ENCODE measurements at regions not wholly inside any gene's neighbourhood (a gene's known extent, or its start where the extent isn't known, plus 50 kb on each side); places are given as distances from the start of the nearest gene placed in this dataset.

DNA sequence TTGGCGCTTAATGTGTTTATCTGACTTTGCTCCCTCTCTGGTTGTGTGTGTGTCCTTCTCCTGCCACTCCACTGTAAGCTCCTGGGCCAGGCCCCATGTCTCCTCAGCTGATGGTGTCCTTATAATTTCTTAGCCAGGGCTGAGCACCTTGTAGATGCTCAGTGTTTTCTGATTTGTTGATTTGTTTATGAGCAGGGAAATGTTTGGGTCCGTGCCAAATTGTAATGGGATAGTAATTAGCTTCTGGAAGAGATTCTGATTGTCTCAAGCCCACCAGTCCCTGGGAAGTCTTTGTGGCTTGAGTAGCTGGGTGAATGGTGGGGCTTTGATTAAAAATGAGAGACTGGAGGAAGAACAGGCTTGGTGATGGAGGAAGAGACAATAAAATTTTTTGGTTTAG is 270.5 kb downstream of the MYCN start (continued):
- TF ChIP-seq GTF2F1 (IDR thresholded peaks at IDR 0.05; ENCODE audit: borderline replicate concordance, low read depth, low read length), result no peak
- TF ChIP-seq, protein P1, sequence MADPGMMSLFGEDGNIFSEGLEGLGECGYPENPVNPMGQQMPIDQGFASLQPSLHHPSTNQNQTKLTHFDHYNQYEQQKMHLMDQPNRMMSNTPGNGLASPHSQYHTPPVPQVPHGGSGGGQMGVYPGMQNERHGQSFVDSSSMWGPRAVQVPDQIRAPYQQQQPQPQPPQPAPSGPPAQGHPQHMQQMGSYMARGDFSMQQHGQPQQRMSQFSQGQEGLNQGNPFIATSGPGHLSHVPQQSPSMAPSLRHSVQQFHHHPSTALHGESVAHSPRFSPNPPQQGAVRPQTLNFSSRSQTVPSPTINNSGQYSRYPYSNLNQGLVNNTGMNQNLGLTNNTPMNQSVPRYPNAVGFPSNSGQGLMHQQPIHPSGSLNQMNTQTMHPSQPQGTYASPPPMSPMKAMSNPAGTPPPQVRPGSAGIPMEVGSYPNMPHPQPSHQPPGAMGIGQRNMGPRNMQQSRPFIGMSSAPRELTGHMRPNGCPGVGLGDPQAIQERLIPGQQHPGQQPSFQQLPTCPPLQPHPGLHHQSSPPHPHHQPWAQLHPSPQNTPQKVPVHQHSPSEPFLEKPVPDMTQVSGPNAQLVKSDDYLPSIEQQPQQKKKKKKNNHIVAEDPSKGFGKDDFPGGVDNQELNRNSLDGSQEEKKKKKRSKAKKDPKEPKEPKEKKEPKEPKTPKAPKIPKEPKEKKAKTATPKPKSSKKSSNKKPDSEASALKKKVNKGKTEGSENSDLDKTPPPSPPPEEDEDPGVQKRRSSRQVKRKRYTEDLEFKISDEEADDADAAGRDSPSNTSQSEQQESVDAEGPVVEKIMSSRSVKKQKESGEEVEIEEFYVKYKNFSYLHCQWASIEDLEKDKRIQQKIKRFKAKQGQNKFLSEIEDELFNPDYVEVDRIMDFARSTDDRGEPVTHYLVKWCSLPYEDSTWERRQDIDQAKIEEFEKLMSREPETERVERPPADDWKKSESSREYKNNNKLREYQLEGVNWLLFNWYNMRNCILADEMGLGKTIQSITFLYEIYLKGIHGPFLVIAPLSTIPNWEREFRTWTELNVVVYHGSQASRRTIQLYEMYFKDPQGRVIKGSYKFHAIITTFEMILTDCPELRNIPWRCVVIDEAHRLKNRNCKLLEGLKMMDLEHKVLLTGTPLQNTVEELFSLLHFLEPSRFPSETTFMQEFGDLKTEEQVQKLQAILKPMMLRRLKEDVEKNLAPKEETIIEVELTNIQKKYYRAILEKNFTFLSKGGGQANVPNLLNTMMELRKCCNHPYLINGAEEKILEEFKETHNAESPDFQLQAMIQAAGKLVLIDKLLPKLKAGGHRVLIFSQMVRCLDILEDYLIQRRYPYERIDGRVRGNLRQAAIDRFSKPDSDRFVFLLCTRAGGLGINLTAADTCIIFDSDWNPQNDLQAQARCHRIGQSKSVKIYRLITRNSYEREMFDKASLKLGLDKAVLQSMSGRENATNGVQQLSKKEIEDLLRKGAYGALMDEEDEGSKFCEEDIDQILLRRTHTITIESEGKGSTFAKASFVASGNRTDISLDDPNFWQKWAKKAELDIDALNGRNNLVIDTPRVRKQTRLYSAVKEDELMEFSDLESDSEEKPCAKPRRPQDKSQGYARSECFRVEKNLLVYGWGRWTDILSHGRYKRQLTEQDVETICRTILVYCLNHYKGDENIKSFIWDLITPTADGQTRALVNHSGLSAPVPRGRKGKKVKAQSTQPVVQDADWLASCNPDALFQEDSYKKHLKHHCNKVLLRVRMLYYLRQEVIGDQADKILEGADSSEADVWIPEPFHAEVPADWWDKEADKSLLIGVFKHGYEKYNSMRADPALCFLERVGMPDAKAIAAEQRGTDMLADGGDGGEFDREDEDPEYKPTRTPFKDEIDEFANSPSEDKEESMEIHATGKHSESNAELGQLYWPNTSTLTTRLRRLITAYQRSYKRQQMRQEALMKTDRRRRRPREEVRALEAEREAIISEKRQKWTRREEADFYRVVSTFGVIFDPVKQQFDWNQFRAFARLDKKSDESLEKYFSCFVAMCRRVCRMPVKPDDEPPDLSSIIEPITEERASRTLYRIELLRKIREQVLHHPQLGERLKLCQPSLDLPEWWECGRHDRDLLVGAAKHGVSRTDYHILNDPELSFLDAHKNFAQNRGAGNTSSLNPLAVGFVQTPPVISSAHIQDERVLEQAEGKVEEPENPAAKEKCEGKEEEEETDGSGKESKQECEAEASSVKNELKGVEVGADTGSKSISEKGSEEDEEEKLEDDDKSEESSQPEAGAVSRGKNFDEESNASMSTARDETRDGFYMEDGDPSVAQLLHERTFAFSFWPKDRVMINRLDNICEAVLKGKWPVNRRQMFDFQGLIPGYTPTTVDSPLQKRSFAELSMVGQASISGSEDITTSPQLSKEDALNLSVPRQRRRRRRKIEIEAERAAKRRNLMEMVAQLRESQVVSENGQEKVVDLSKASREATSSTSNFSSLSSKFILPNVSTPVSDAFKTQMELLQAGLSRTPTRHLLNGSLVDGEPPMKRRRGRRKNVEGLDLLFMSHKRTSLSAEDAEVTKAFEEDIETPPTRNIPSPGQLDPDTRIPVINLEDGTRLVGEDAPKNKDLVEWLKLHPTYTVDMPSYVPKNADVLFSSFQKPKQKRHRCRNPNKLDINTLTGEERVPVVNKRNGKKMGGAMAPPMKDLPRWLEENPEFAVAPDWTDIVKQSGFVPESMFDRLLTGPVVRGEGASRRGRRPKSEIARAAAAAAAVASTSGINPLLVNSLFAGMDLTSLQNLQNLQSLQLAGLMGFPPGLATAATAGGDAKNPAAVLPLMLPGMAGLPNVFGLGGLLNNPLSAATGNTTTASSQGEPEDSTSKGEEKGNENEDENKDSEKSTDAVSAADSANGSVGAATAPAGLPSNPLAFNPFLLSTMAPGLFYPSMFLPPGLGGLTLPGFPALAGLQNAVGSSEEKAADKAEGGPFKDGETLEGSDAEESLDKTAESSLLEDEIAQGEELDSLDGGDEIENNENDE (IDR thresholded peaks at IDR 0.05; ENCODE audit: insufficient replicate concordance, low read length), result no peak

All from H1 (cell line).